IMR-90 (cell line): ENCODE measurements at regions not wholly inside any gene's neighbourhood (a gene's known extent, or its start where the extent isn't known, plus 50 kb on each side); places are given as distances from the start of the nearest gene placed in this dataset.

Source experiments
- ATAC-seq: fragments of 200-7000 bp; cut with Tn5 transposase; 2 replicates; pipeline ENCODE4 v1.9.1; 2020; ENCODE audit warnings: low read depth, mild to moderate bottlenecking, moderate library complexity
- BruUV-seq: library from RNA; stranded (reverse); fragments of 400-500 nt; replicated peaks from 2 replicates; lab custom pipeline; 2021; lab: Mats Ljungman, UMichigan
- CTCF ChIA-PET: fragments of 300-600 bp; formaldehyde crosslinking; extraction: SDS; loops from one replicate; lab custom pipeline; 2021; ENCODE audit warnings: antibody characterized with exemption; lab: Yijun Ruan, JAX
- POLR2A ChIA-PET: fragments of 300-600 bp; sonication (Branson Sonifier 250); formaldehyde crosslinking; loops from one replicate; lab custom pipeline; 2022; ENCODE audit warnings: antibody characterized with exemption; ENCODE audit not compliant: unreplicated experiment; lab: Charles Lee
- DNase-seq: peaks from one replicate; pipeline ENCODE4 v3.0.0; 2013
- H2AFZ ChIP-seq: replicated peaks from 2 replicates; pipeline ENCODE3; 2013; ENCODE audit warnings: low read length, mild to moderate bottlenecking; ENCODE audit not compliant: poor library complexity
- H2AK5ac ChIP-seq: 2 replicates; pipeline ENCODE4 v1.6.1; 2013; ENCODE audit warnings: low read depth, low read length, inconsistent platforms
- H2AK9ac ChIP-seq: replicated peaks from 2 replicates; pipeline ENCODE3; 2013; ENCODE audit warnings: mild to moderate bottlenecking, low read depth, low read length, moderate library complexity; ENCODE audit not compliant: poor library complexity
- H2BK120ac ChIP-seq: 2 replicates; pipeline ENCODE4 v1.6.1; 2013; ENCODE audit warnings: low read depth, low read length, inconsistent platforms
- H2BK15ac ChIP-seq: 3 replicates; pipeline ENCODE4 v1.6.1; 2013; ENCODE audit warnings: low read depth, low read length, inconsistent platforms
- H2BK20ac ChIP-seq: 2 replicates; pipeline ENCODE4 v1.6.1; 2013; ENCODE audit warnings: low read depth, mild to moderate bottlenecking, inconsistent platforms, low read length, moderate library complexity
- H2BK5ac ChIP-seq: 2 replicates; pipeline ENCODE4 v1.6.1; 2013; ENCODE audit warnings: mild to moderate bottlenecking, low read depth, low read length, inconsistent platforms; ENCODE audit not compliant: poor library complexity, severe bottlenecking
- H3K14ac ChIP-seq: replicated peaks from 2 replicates; pipeline ENCODE4 v1.6.1; 2013; ENCODE audit warnings: low read depth, low read length, inconsistent platforms
- H3K18ac ChIP-seq: 2 replicates; pipeline ENCODE4 v1.6.1; 2013; ENCODE audit warnings: low read depth, low read length, control low read depth
- H3K23ac ChIP-seq: 2 replicates; pipeline ENCODE4 v1.6.1; 2013; ENCODE audit warnings: low read depth, low read length, inconsistent platforms
- H3K27ac ChIP-seq: 2 replicates; pipeline ENCODE4 v1.5.1; 2013; ENCODE audit warnings: mild to moderate bottlenecking, control low read depth, low read length; ENCODE audit not compliant: insufficient read depth
- H3K27me3 ChIP-seq: 2 replicates; pipeline ENCODE4 v1.6.1; 2013; ENCODE audit warnings: low read length; ENCODE audit not compliant: control insufficient read depth, insufficient read depth
- H3K36me3 ChIP-seq: 2 replicates; pipeline ENCODE4 v1.6.1; 2013; ENCODE audit warnings: low read length, mixed read lengths; ENCODE audit not compliant: control insufficient read depth, insufficient read depth
- H3K4ac ChIP-seq: 2 replicates; pipeline ENCODE4 v1.6.1; 2013; ENCODE audit warnings: low read depth, low read length, inconsistent platforms
- H3K4me1 ChIP-seq: 2 replicates; pipeline ENCODE4 v1.6.1; 2013; ENCODE audit warnings: low read length, mixed read lengths; ENCODE audit not compliant: control insufficient read depth, insufficient read depth
- H3K4me2 ChIP-seq: 2 replicates; pipeline ENCODE4 v1.6.1; 2013; ENCODE audit warnings: low read depth, mild to moderate bottlenecking, control low read depth, low read length, moderate library complexity
- H3K4me3 ChIP-seq: 2 replicates; pipeline ENCODE4 v1.5.1; 2013; ENCODE audit warnings: low read depth, mild to moderate bottlenecking, control low read depth, low read length, moderate library complexity; ENCODE audit not compliant: insufficient read depth
- H3K56ac ChIP-seq: 2 replicates; pipeline ENCODE4 v1.6.1; 2013; ENCODE audit warnings: low read length, inconsistent platforms; ENCODE audit not compliant: insufficient read depth; ENCODE audit errors: extremely low read depth
- H3K79me1 ChIP-seq, 2 experiments: 2 replicates each; pipeline ENCODE4 v1.6.1; 2013; ENCODE audit warnings: low read length in 2 of 2, inconsistent platforms in 1 of 2, low read depth in 1 of 2
- H3K9ac ChIP-seq: 2 replicates; pipeline ENCODE4 v1.6.1; 2013; ENCODE audit warnings: low read depth, low read length, control low read depth
- H3K9me1 ChIP-seq: 2 replicates; pipeline ENCODE4 v1.6.1; 2013; ENCODE audit warnings: low read length, inconsistent platforms; ENCODE audit not compliant: insufficient read depth
- H3K9me3 ChIP-seq: 2 replicates; pipeline ENCODE4 v1.6.1; 2013; ENCODE audit warnings: low read length; ENCODE audit not compliant: control insufficient read depth, insufficient read depth
- H4K20me1 ChIP-seq: 2 replicates; pipeline ENCODE4 v1.6.1; 2013; ENCODE audit warnings: low read length, inconsistent platforms; ENCODE audit not compliant: insufficient read depth
- H4K5ac ChIP-seq: 2 replicates; pipeline ENCODE4 v1.6.1; 2013; ENCODE audit warnings: mild to moderate bottlenecking, low read depth, low read length, control low read depth
- H4K8ac ChIP-seq, 2 experiments: 2 replicates each; pipeline ENCODE4 v1.6.1; 2013; ENCODE audit warnings: low read depth in 2 of 2, low read length in 2 of 2, control low read depth in 1 of 2, inconsistent platforms in 1 of 2
- H4K91ac ChIP-seq: 2 replicates; pipeline ENCODE4 v1.6.1; 2013; ENCODE audit warnings: low read depth, low read length, inconsistent platforms; ENCODE audit not compliant: insufficient read depth
- CTCF ChIP-seq: conservative IDR thresholded peaks from 2 replicates; pipeline ENCODE4 v1.5.1; 2012; ENCODE audit warnings: mild to moderate bottlenecking, low read depth, low read length, improper control_type of control experiment
- NFE2L2 ChIP-seq: fragments of 150-350 bp; IDR thresholded peaks from 2 replicates; pipeline ENCODE4 v1.6.1; 2016; ENCODE audit warnings: low read depth, mild to moderate bottlenecking, low read length
- POLR2A ChIP-seq: IDR thresholded peaks from 2 replicates; pipeline ENCODE4 v1.6.1; 2012; ENCODE audit warnings: mild to moderate bottlenecking, low read depth, low read length
- whole genome bisulfite sequencing, 2 experiments: methylation state at CpG; one replicate each; pipeline versions ENCODE4 v1.1.5 to v1.1.7; 2013; ENCODE audit warnings: missing lambda C conversion rate in 2 of 2; ENCODE audit not compliant: insufficient read length in 1 of 2; ENCODE audit errors: extremely low coverage in 2 of 2; 5-methylcytosine and 5-hydroxymethylcytosine counted together
- dilution Hi-C: fragments of 300-500 bp; cut with HindIII; formaldehyde crosslinking; loops from one replicate; pipeline ENCODE4 v1.14.3; 2018; ENCODE audit warnings: low sequenced_read_pairs; ENCODE audit not compliant: unreplicated experiment
- in situ Hi-C: fragments of 300-500 bp; cut with MboI; formaldehyde crosslinking; loops from 3 replicates; pipeline ENCODE4 v1.14.3; 2019; ENCODE audit warnings: low sequenced_read_pairs, inconsistent platforms, mixed read lengths
- intact Hi-C: fragments of 100-400 bp; cut with micrococcal nuclease; formaldehyde crosslinking; loops from 2 replicates; pipeline ENCODE4 v1.10.0; 2022

- CTCF ChIA-PET = no interaction called here
- peak; percentile 19 for DNase-seq
Observed at GRCh38 chr4:175309041-175309440, 390.9 kb downstream of the ADAM29 start.

More at GRCh38 chr4:175309041-175309440, 390.9 kb downstream of the ADAM29 start:
- Histone ChIP-seq H2BK5ac (peak overlapping the region; percentile 45), H3K4me1 (peaks cover 2% of the 10 kb centered on the region; the same call in 1 of the 2 replicates), H3K18ac (0 out of 2 replicates have a peak overlapping the region, but pooled peaks have one; percentile 64), H2BK15ac (no peak overlapping the region), H2AK5ac (peak overlapping the region; percentile 33; the same call in 1 of the 2 replicates), H3K36me3 (no peaks in the 10 kb centered on the region), H3K27me3 (no peaks in the 10 kb centered on the region), H3K4me2 (no peak overlapping the region), H3K4me3 (no peak overlapping the region), H3K14ac (no peak overlapping the region), H4K20me1 (no peaks in the 10 kb centered on the region), H3K23ac (no peak overlapping the region), H3K4ac (no peak overlapping the region), H4K5ac (peak overlapping the region; percentile 63; the same call in 1 of the 2 replicates), H4K91ac (no peak overlapping the region; the same call in 1 of the 2 replicates), H3K56ac (no peak overlapping the region), H3K9me1 (no peaks in the 10 kb centered on the region), H2BK120ac (peak overlapping the region; percentile 40; the same call in 1 of the 2 replicates), H3K9ac (no peak overlapping the region), H3K27ac (no peak overlapping the region), H3K9me3 (no peaks in the 10 kb centered on the region), H3K79me1 (no peaks in the 10 kb centered on the region), H2AK9ac (no peak overlapping the region), H2AFZ (peak overlapping the region; percentile 79), H2BK20ac (no peak overlapping the region; the same call in 1 of the 2 replicates), H4K8ac (peak overlapping the region in 1 of 2 experiments; percentile 40; a peak in 1 of 4 replicates)
- TF ChIP-seq NFE2L2 (no peak), POLR2A (no peak), CTCF (no peak)
- intact Hi-C loops (no loop called here), dilution Hi-C loops (no loop called here), in situ Hi-C loops (no loop called here)
- no CpG with 5 or more reads among the region's 3 CpGs for WGBS, 2 experiments
- BruUV-seq = no TSS peak
- POLR2A ChIA-PET = no interaction called here
- no peak for ATAC-seq
